ENCODE measurements at regions not wholly inside any gene's neighbourhood (a gene's known extent, or its start where the extent isn't known, plus 50 kb on each side); places are given as distances from the start of the nearest gene placed in this dataset.
"Not testable (repeated sequence)": the region's sequence is repeated elsewhere in the genome, so short reads cannot be mapped to it uniquely, and the experiment has no call there.

GRCh38 chr5:174533751-174534241 is 190.6 kb upstream of the MSX2 start:
- Mint-ChIP-seq H3K4me1 (no peaks in the 10 kb centered on the region), H3K36me3 (no peaks in the 10 kb centered on the region), H3K27ac (no peak overlapping the region), H3K9me3 (peaks cover 13% of the 10 kb centered on the region), H3K27me3 (no peaks in the 10 kb centered on the region), H3K4me3 (no peak overlapping the region)
- ATAC-seq, result no peak

- Mint-ChIP-seq H3K9me3 (peaks cover 9% of the 10 kb centered on the region), H3K27me3 (no peaks in the 10 kb centered on the region), H3K4me3 (no peak overlapping the region), H3K27ac (no peak overlapping the region), H3K4me1 (no peaks in the 10 kb centered on the region), H3K36me3 (no peaks in the 10 kb centered on the region)
- no peak for ATAC-seq
Observed at GRCh38 chr5:174535669-174536068, 188.7 kb upstream of the MSX2 start.

- not testable (repeated sequence) for H3K9me3 Mint-ChIP-seq, H3K36me3 Mint-ChIP-seq, H3K27ac Mint-ChIP-seq, H3K27me3 Mint-ChIP-seq, ATAC-seq, H3K4me1 Mint-ChIP-seq, H3K4me3 Mint-ChIP-seq
Observed at GRCh38 chr5:174539823-174540222, 184.6 kb upstream of the MSX2 start.

GRCh38 chr5:174542037-174542436 is 182.3 kb upstream of the MSX2 start:
- Mint-ChIP-seq H3K27me3 (no peaks in the 10 kb centered on the region), H3K4me1 (no peaks in the 10 kb centered on the region), H3K9me3 (peaks cover 6% of the 10 kb centered on the region), H3K36me3 (no peaks in the 10 kb centered on the region), H3K27ac (no peak overlapping the region), H3K4me3 (no peak overlapping the region)
- no peak for ATAC-seq

GRCh38 chr5:174542471-174542870 is 181.9 kb upstream of the MSX2 start:
- no peaks in the 10 kb centered on the region for H3K4me1 Mint-ChIP-seq
- ATAC-seq, result no peak
- no peaks in the 10 kb centered on the region for H3K36me3 Mint-ChIP-seq
- H3K4me3 Mint-ChIP-seq, result no peak overlapping the region
- H3K27me3 Mint-ChIP-seq, result no peaks in the 10 kb centered on the region
- no peak overlapping the region for H3K27ac Mint-ChIP-seq
- peaks cover 6% of the 10 kb centered on the region for H3K9me3 Mint-ChIP-seq

- no peak for ATAC-seq
- no peak overlapping the region for H3K4me3 Mint-ChIP-seq
- no peak overlapping the region for H3K27ac Mint-ChIP-seq
- no peaks in the 10 kb centered on the region for H3K9me3 Mint-ChIP-seq
- H3K4me1 Mint-ChIP-seq, result no peaks in the 10 kb centered on the region
- no peaks in the 10 kb centered on the region for H3K36me3 Mint-ChIP-seq
- H3K27me3 Mint-ChIP-seq, result no peaks in the 10 kb centered on the region
Observed at GRCh38 chr5:174545926-174546325, 178.5 kb upstream of the MSX2 start.

GRCh38 chr5:174547814-174548213 is 176.6 kb upstream of the MSX2 start:
- H3K27ac Mint-ChIP-seq, result no peak overlapping the region
- H3K4me1 Mint-ChIP-seq, result no peaks in the 10 kb centered on the region
- H3K27me3 Mint-ChIP-seq, result no peaks in the 10 kb centered on the region
- no peaks in the 10 kb centered on the region for H3K36me3 Mint-ChIP-seq
- no peak for ATAC-seq
- H3K4me3 Mint-ChIP-seq, result no peak overlapping the region
- H3K9me3 Mint-ChIP-seq, result no peaks in the 10 kb centered on the region

- H3K27me3 Mint-ChIP-seq, result no peaks in the 10 kb centered on the region
- H3K4me3 Mint-ChIP-seq, result no peak overlapping the region
- no peaks in the 10 kb centered on the region for H3K36me3 Mint-ChIP-seq
- ATAC-seq, result no peak
- no peaks in the 10 kb centered on the region for H3K9me3 Mint-ChIP-seq
- no peak overlapping the region for H3K27ac Mint-ChIP-seq
- H3K4me1 Mint-ChIP-seq, result no peaks in the 10 kb centered on the region
Observed at GRCh38 chr5:174549254-174549653, 175.1 kb upstream of the MSX2 start.

- Mint-ChIP-seq H3K9me3 (no peaks in the 10 kb centered on the region), H3K36me3 (no peaks in the 10 kb centered on the region), H3K27me3 (no peaks in the 10 kb centered on the region), H3K4me3 (no peak overlapping the region), H3K4me1 (no peaks in the 10 kb centered on the region), H3K27ac (no peak overlapping the region)
- ATAC-seq, result no peak
Observed at GRCh38 chr5:174550026-174550425, 174.4 kb upstream of the MSX2 start.

GRCh38 chr5:174552428-174552827 is 172.0 kb upstream of the MSX2 start:
- no peaks in the 10 kb centered on the region for H3K4me1 Mint-ChIP-seq
- H3K27me3 Mint-ChIP-seq, result no peaks in the 10 kb centered on the region
- no peak overlapping the region for H3K4me3 Mint-ChIP-seq
- H3K36me3 Mint-ChIP-seq, result no peaks in the 10 kb centered on the region
- no peak for ATAC-seq
- peaks cover 7% of the 10 kb centered on the region for H3K9me3 Mint-ChIP-seq
- no peak overlapping the region for H3K27ac Mint-ChIP-seq

- ATAC-seq, result no peak
Observed at GRCh38 chr5:174553556-174553955, 170.8 kb upstream of the MSX2 start.

GRCh38 chr5:174555726-174556125 is 168.7 kb upstream of the MSX2 start:
- Mint-ChIP-seq H3K27ac (no peak overlapping the region), H3K36me3 (no peaks in the 10 kb centered on the region), H3K4me1 (no peaks in the 10 kb centered on the region), H3K9me3 (peaks cover 10% of the 10 kb centered on the region), H3K4me3 (no peak overlapping the region), H3K27me3 (no peaks in the 10 kb centered on the region)
- ATAC-seq, result no peak

More at GRCh38 chr5:174553556-174553955, 170.8 kb upstream of the MSX2 start:
- Mint-ChIP-seq H3K4me3 (no peak overlapping the region), H3K27ac (no peak overlapping the region), H3K4me1 (no peaks in the 10 kb centered on the region), H3K27me3 (no peaks in the 10 kb centered on the region), H3K9me3 (peaks cover 10% of the 10 kb centered on the region), H3K36me3 (no peaks in the 10 kb centered on the region)

- no peak overlapping the region for H3K4me3 Mint-ChIP-seq
- no peaks in the 10 kb centered on the region for H3K4me1 Mint-ChIP-seq
- no peaks in the 10 kb centered on the region for H3K27me3 Mint-ChIP-seq
- peaks cover 10% of the 10 kb centered on the region for H3K9me3 Mint-ChIP-seq
- no peaks in the 10 kb centered on the region for H3K36me3 Mint-ChIP-seq
- no peak overlapping the region for H3K27ac Mint-ChIP-seq
- ATAC-seq, result no peak
Observed at GRCh38 chr5:174556756-174557155, 167.6 kb upstream of the MSX2 start.

- no peaks in the 10 kb centered on the region for H3K36me3 Mint-ChIP-seq
- H3K4me1 Mint-ChIP-seq, result no peaks in the 10 kb centered on the region
- no peaks in the 10 kb centered on the region for H3K27me3 Mint-ChIP-seq
- peaks cover 10% of the 10 kb centered on the region for H3K9me3 Mint-ChIP-seq
- no peak overlapping the region for H3K4me3 Mint-ChIP-seq
- H3K27ac Mint-ChIP-seq, result no peak overlapping the region
- ATAC-seq, result no peak
Observed at GRCh38 chr5:174558190-174558589, 166.2 kb upstream of the MSX2 start.

GRCh38 chr5:174559141-174559540 is 165.2 kb upstream of the MSX2 start:
- no peaks in the 10 kb centered on the region for H3K4me1 Mint-ChIP-seq
- H3K27ac Mint-ChIP-seq, result no peak overlapping the region
- no peak for ATAC-seq
- H3K9me3 Mint-ChIP-seq, result peaks cover 10% of the 10 kb centered on the region
- H3K36me3 Mint-ChIP-seq, result no peaks in the 10 kb centered on the region
- no peaks in the 10 kb centered on the region for H3K27me3 Mint-ChIP-seq
- H3K4me3 Mint-ChIP-seq, result no peak overlapping the region

GRCh38 chr5:174559566-174560090 is 164.8 kb upstream of the MSX2 start:
- no peak overlapping the region for H3K27ac Mint-ChIP-seq
- no peak for ATAC-seq
- no peaks in the 10 kb centered on the region for H3K4me1 Mint-ChIP-seq
- no peaks in the 10 kb centered on the region for H3K36me3 Mint-ChIP-seq
- H3K4me3 Mint-ChIP-seq, result no peak overlapping the region
- no peaks in the 10 kb centered on the region for H3K27me3 Mint-ChIP-seq
- H3K9me3 Mint-ChIP-seq, result peaks cover 10% of the 10 kb centered on the region

- no peak overlapping the region for H3K4me3 Mint-ChIP-seq
- no peaks in the 10 kb centered on the region for H3K36me3 Mint-ChIP-seq
- no peak for ATAC-seq
- no peaks in the 10 kb centered on the region for H3K4me1 Mint-ChIP-seq
- no peaks in the 10 kb centered on the region for H3K27me3 Mint-ChIP-seq
- H3K27ac Mint-ChIP-seq, result no peak overlapping the region
- H3K9me3 Mint-ChIP-seq, result peaks cover 8% of the 10 kb centered on the region
Observed at GRCh38 chr5:174560861-174561260, 163.5 kb upstream of the MSX2 start.
